GM12875 (cell line): ENCODE measurements at regions not wholly inside any gene's neighbourhood (a gene's known extent, or its start where the extent isn't known, plus 50 kb on each side); places are given as distances from the start of the nearest gene placed in this dataset.

Experiments
- H3K4me3 ChIP-seq: one replicate; pipeline ENCODE4 v1.5.1; 2011; ENCODE audit warnings: low read depth, low read length, control low read depth
- CTCF ChIP-seq: IDR thresholded peaks from 2 replicates; pipeline ENCODE4 v1.5.1; 2011; ENCODE audit warnings: low read depth, mild to moderate bottlenecking, control low read depth, inconsistent platforms, low read length, moderate library complexity, borderline replicate concordance; ENCODE audit not compliant: insufficient read depth

- H3K4me3 ChIP-seq = no peak overlapping the region
- TF ChIP-seq CTCF = no peak
Measured at GRCh38 chr4:157575339-157575738, 354.8 kb downstream of the GRIA2 start.

GRCh38 chr4:157574606-157575005, 354.1 kb downstream of the GRIA2 start:
- no peak for TF ChIP-seq CTCF

GRCh38 chr4:157572951-157573350, 352.4 kb downstream of the GRIA2 start:
- TF ChIP-seq CTCF = no peak
- no peak overlapping the region for H3K4me3 ChIP-seq

More at GRCh38 chr4:157574606-157575005, 354.1 kb downstream of the GRIA2 start:
- no peak overlapping the region for H3K4me3 ChIP-seq

- H3K4me3 ChIP-seq = no peak overlapping the region
- TF ChIP-seq CTCF = no peak
Measured at GRCh38 chr4:157572284-157572683, 351.8 kb downstream of the GRIA2 start.

- no peak for TF ChIP-seq CTCF
- no peak overlapping the region for H3K4me3 ChIP-seq
Measured at GRCh38 chr4:157564771-157565170, 344.2 kb downstream of the GRIA2 start.

- H3K4me3 ChIP-seq = no peak overlapping the region
- TF ChIP-seq CTCF = no peak
Measured at GRCh38 chr4:157564218-157564617, 343.7 kb downstream of the GRIA2 start.

GRCh38 chr4:157558016-157558415, 337.5 kb downstream of the GRIA2 start:
- TF ChIP-seq CTCF = no peak
- no peak overlapping the region for H3K4me3 ChIP-seq
